HUES64 (cell line): ENCODE measurements at regions not wholly inside any gene's neighbourhood (a gene's known extent, or its start where the extent isn't known, plus 50 kb on each side); places are given as distances from the start of the nearest gene placed in this dataset.
A peak's percentile ranks its signal among the peaks of the same experiment; 100 is the strongest.

Experiments used
- H3K27ac ChIP-seq: 2 replicates; pipeline ENCODE4 v1.7.0; 2013; ENCODE audit warnings: low read depth, low read length, inconsistent platforms
- H3K27me3 ChIP-seq: 2 replicates; pipeline ENCODE4 v1.6.1; 2013; ENCODE audit warnings: mild to moderate bottlenecking, low read length; ENCODE audit not compliant: insufficient read depth
- H3K36me3 ChIP-seq: 2 replicates; pipeline ENCODE4 v1.6.1; 2013; ENCODE audit warnings: mild to moderate bottlenecking, low read length; ENCODE audit not compliant: insufficient read depth
- H3K4me1 ChIP-seq: 2 replicates; pipeline ENCODE4 v1.6.1; 2013; ENCODE audit warnings: mild to moderate bottlenecking, low read length, moderate library complexity; ENCODE audit not compliant: insufficient read depth
- H3K4me3 ChIP-seq: 2 replicates; pipeline ENCODE4 v1.5.1; 2013; ENCODE audit warnings: mild to moderate bottlenecking, low read length, moderate library complexity
- H3K9ac ChIP-seq: 2 replicates; pipeline ENCODE4 v1.6.1; 2013; ENCODE audit warnings: mild to moderate bottlenecking, low read depth, low read length
- H3K9me3 ChIP-seq: 2 replicates; pipeline ENCODE4 v1.6.1; 2013; ENCODE audit warnings: low read depth, low read length; ENCODE audit not compliant: insufficient read depth
- WGBS: fragments of 150-250, 120-280 bp; methylation state at CpG from one replicate; pipeline ENCODE4 v1.1.7; 2013; ENCODE audit warnings: missing lambda C conversion rate; 5-methylcytosine and 5-hydroxymethylcytosine counted together

DNA sequence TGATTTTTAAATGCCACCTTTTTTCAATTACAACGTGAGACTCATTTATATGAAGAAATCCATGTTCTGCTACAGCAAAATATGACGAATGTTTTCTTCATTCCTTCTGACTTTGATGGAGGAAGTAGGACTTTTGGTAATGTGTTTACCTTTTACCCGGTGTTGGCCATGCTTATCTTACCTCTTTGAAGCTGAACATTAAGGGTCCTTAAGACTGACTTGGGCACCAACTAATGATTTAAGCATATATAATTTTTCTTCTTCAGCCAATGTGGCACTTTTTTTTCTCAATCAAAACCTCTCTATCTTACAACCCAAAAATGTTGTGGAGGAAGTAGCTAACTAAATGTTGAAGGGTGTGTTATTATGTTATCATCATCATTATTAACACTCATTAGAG is 337.5 kb downstream of the EPHA7 start:
- H3K4me1 ChIP-seq = peaks cover 55% of the 10 kb centered on the region
- no peak overlapping the region for H3K9ac ChIP-seq
- H3K4me3 ChIP-seq = no peak overlapping the region
- no peaks in the 10 kb centered on the region for H3K9me3 ChIP-seq
- 88% methylated on average over 3 of the region's 3 CpGs for WGBS
- H3K27me3 ChIP-seq = peaks cover 5% of the 10 kb centered on the region; the same call in 1 of the 2 replicates
- H3K27ac ChIP-seq = no peak overlapping the region
- no peaks in the 10 kb centered on the region for H3K36me3 ChIP-seq

DNA sequence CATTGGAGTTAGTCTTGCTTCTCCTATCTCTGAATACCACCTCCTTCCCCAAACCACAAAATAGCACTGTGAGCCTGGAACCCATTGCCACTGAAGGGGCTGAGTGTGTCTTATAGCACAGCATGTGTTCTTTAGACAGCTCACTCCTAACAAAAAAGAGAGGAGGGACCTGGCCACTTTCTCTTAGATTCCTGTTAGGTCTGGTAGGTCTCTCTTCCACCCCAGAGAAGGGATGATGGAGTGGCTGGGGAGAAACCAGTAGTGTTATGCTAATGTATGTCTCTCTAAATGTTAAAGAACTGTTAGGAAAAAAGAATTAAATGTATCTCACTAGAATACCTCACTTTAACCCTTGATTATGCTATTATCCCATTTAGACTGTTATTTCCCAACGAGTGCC is 340.3 kb downstream of the EPHA7 start:
- H3K9ac ChIP-seq = no peak overlapping the region
- peaks cover 9% of the 10 kb centered on the region; the same call in 1 of the 2 replicates for H3K9me3 ChIP-seq
- no peak overlapping the region for H3K4me3 ChIP-seq
- H3K36me3 ChIP-seq = no peaks in the 10 kb centered on the region
- 34% methylated on average over 1 of the region's 1 CpG for WGBS
- peaks cover 30% of the 10 kb centered on the region for H3K4me1 ChIP-seq
- no peak overlapping the region for H3K27ac ChIP-seq
- H3K27me3 ChIP-seq = peaks cover 5% of the 10 kb centered on the region; the same call in 1 of the 2 replicates

DNA sequence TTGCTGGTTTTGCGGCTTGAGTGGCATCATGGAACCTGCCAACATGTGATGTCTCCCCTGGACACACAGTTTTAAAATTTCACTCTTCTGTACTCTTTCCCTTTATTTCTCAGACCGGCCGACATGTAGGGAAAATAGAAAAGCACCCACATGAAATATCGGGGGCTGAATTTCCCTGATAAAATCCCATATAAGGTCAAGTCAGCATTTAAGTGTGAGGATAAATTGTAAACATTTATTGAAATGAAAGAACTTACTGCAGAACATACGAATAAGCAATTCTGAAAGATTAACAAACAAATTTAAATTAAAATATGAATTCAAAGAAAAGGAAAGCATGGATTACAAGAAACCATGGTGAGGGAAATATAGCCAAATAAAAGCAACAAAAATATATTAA is 345.5 kb downstream of the EPHA7 start:
- 97% methylated on average over 4 of the region's 5 CpGs for WGBS
- Histone ChIP-seq H3K9ac (no peak overlapping the region), H3K9me3 (peaks cover 15% of the 10 kb centered on the region; the same call in 1 of the 2 replicates), H3K4me3 (no peak overlapping the region), H3K27ac (no peak overlapping the region), H3K27me3 (no peaks in the 10 kb centered on the region), H3K4me1 (peaks cover 5% of the 10 kb centered on the region; the same call in 1 of the 2 replicates), H3K36me3 (no peaks in the 10 kb centered on the region)

DNA sequence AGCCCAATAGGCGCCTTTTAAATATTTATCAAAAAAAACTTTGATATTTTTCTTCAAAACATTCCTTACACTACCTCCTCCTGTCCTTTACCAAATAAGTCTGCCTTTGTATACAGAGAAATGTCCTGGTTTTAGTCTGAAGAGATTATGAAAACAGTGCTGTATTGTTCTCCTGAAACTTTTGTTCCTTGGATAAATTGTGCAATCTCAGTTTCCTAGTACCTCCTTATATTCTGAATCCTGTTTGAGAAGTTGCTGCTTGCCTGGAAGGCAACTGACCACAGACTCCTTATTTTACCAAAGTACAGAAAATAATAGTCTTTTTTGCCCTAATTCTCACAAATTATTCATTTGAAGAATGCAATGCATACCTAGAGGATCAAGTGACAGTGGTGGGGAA is 349.5 kb downstream of the EPHA7 start:
- Histone ChIP-seq H3K4me3 (no peak overlapping the region), H3K27me3 (no peaks in the 10 kb centered on the region), H3K4me1 (no peaks in the 10 kb centered on the region), H3K27ac (no peak overlapping the region), H3K9me3 (peaks cover 11% of the 10 kb centered on the region; the same call in 1 of the 2 replicates), H3K9ac (no peak overlapping the region), H3K36me3 (no peaks in the 10 kb centered on the region)
- 90% methylated on average over 1 of the region's 1 CpG for WGBS

DNA sequence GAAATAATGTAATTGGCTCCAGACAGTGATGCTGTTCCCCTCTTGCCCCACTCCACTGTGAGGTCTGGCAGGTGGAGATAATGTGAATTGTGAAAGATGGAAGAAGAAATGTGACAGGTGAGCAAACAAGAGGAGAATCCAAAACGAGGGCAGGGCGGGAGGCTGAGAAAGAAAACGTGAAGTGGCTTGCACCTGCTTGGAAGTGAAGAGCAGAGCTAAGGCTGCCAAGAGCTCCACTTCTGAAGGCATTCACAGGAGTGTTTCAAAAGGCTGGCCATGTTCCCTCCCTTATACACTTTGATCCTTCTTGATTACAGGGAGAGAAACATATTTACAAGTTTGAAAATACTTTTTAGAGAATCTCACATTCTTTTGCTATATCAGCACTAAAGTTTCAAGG is 359.4 kb downstream of the EPHA7 start:
- H3K9me3 ChIP-seq = no peaks in the 10 kb centered on the region
- no peaks in the 10 kb centered on the region for H3K36me3 ChIP-seq
- no peaks in the 10 kb centered on the region for H3K4me1 ChIP-seq
- WGBS = 78% methylated on average over 3 of the region's 3 CpGs
- H3K4me3 ChIP-seq = no peak overlapping the region
- no peaks in the 10 kb centered on the region for H3K27me3 ChIP-seq
- H3K9ac ChIP-seq = no peak overlapping the region
- H3K27ac ChIP-seq = no peak overlapping the region

DNA sequence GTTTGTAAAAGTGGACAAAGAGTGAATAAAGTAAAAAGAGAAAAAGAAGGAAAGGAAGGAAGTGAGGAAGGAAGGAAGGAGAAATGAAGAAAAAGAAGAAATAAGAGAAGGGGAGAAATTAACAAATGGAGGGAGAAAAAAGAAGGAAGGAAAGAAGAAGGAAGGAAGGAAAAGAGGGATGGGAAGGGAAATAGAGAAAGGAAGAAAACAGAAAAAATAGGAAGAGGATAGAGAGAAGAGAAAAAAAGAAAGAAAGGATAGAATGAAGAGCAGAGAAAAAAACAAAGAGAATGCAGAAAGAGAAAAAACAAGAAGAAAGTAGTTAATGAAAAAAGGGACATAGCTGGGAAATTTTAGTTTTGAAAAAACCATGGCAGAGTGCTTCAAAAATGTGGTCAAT is 361.8 kb downstream of the EPHA7 start:
- Histone ChIP-seq H3K9ac (no peak overlapping the region), H3K4me3 (no peak overlapping the region), H3K27ac (no peak overlapping the region), H3K9me3 (no peaks in the 10 kb centered on the region), H3K27me3 (no peaks in the 10 kb centered on the region), H3K4me1 (no peaks in the 10 kb centered on the region), H3K36me3 (no peaks in the 10 kb centered on the region)

DNA sequence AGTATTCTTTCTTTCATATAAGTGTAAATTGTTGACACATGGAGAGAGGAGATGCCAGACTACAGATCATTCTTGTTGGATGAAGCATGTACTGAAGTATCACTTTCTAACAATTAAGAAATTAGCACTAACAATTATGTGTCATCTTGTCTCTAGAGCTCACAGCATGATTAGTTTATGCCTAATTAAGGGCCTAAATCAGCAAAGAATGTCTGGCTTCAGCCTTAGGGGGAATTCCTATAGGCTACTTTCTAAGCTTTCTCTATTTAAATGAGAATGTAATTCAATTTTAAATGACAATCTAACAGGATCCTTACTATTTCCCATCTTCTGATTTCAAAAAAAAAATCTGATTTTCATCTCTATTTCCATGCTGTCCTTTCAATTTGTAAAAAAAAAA is 371.0 kb downstream of the EPHA7 start:
- H3K9me3 ChIP-seq = no peaks in the 10 kb centered on the region
- H3K36me3 ChIP-seq = no peaks in the 10 kb centered on the region
- H3K9ac ChIP-seq = peak overlapping the region; percentile 5; the same call in 1 of the 2 replicates
- no peak overlapping the region for H3K4me3 ChIP-seq
- peaks cover 55% of the 10 kb centered on the region for H3K4me1 ChIP-seq
- H3K27ac ChIP-seq = peak overlapping the region; percentile 81
- no peaks in the 10 kb centered on the region for H3K27me3 ChIP-seq

DNA sequence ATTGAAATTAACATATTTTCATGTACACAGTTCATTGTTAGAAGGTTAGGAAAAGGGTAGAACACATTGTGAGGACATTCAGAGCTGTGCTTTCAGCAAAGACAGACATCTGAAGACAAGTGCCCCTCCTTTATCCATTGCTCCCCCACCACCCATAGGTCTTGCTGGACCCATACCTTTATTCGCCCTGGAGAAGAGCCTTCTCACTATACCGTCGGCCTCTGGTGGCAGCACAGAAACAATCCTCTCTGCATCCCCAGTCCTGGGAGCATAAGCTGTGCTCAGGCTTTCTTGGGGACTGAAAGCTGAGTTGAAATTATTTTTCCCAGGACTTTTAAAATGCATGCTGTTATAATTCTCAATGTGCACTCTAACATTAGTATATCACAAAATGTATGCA is 372.3 kb downstream of the EPHA7 start:
- Histone ChIP-seq H3K27me3 (no peaks in the 10 kb centered on the region), H3K9ac (no peak overlapping the region), H3K4me1 (peaks cover 55% of the 10 kb centered on the region), H3K4me3 (no peak overlapping the region), H3K36me3 (no peaks in the 10 kb centered on the region), H3K9me3 (no peaks in the 10 kb centered on the region), H3K27ac (no peak overlapping the region)
- WGBS = 73% methylated on average over 3 of the region's 3 CpGs

DNA sequence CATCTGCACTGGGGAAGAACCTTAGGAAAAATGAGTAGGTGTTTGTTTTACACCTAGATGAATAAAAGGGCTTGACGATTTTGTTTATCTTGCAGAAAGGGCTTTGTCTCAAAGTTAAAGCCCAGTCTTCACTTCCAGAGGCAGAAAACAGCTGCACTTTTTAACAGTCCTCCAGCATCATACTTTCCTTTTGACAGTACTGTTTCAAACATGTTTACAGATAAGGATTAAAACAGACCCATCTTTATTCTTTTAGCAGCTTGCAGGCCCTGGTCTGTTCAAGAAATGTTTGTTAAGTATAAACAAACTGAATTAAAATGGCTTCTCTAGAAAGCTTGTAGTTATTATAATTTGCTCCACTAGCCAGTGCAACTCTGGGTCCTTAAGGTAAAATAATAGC is 374.2 kb downstream of the EPHA7 start:
- peaks cover 47% of the 10 kb centered on the region for H3K4me1 ChIP-seq

DNA sequence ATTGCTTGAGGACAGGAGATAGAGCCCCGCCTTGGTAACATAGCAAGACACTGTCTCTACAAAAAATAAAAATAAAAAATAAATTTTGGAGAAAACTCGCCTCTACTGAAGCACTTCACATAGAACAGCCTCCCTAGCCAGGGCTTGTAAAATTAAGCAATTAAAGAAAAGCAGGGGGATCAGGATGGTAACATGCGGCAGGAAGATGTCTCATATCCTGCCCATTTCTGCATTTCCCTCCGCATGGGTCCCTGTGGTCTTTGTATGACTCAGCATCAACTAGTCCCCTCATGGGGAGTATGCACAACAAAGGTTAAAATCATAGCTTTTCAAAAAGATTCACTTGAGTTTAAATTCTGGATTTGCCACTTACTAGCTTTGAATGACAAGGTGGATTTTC is 379.0 kb downstream of the EPHA7 start:
- no peak overlapping the region for H3K4me3 ChIP-seq
- WGBS = 88% methylated on average over 3 of the region's 4 CpGs
- no peak overlapping the region for H3K9ac ChIP-seq
- no peak overlapping the region for H3K27ac ChIP-seq
- peaks cover 11% of the 10 kb centered on the region for H3K4me1 ChIP-seq
- H3K9me3 ChIP-seq = peaks cover 16% of the 10 kb centered on the region
- no peaks in the 10 kb centered on the region for H3K27me3 ChIP-seq
- H3K36me3 ChIP-seq = no peaks in the 10 kb centered on the region

More for the DNA sequence above, 374.2 kb downstream of the EPHA7 start:
- WGBS = 24% methylated on average over 1 of the region's 1 CpG
- Histone ChIP-seq H3K27ac (no peak overlapping the region), H3K27me3 (no peaks in the 10 kb centered on the region), H3K36me3 (no peaks in the 10 kb centered on the region), H3K4me3 (no peak overlapping the region), H3K9me3 (no peaks in the 10 kb centered on the region), H3K9ac (no peak overlapping the region)

DNA sequence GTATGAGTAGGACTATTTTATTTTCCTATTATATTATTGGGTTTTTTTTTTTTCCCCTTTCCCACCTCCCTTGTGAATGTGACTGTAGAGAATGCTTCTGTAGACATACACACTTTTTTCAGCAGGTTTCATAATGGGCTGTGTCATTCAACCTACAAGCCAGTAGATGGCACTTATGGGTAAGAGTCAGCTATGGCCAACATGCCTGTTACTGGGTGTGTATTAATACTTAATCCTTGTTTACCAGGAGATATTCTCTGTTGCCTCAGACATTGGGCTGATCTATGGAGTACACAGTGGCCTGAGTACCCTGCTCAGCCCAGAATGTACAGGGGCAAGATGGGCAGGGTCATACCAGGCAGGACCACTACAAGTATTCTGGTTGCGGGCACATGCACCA is 382.5 kb downstream of the EPHA7 start:
- H3K36me3 ChIP-seq = no peaks in the 10 kb centered on the region
- 92% methylated on average over 1 of the region's 1 CpG for WGBS
- peaks cover 4% of the 10 kb centered on the region; the same call in 1 of the 2 replicates for H3K4me1 ChIP-seq
- no peaks in the 10 kb centered on the region for H3K27me3 ChIP-seq
- no peak overlapping the region for H3K27ac ChIP-seq
- H3K9ac ChIP-seq = no peak overlapping the region
- H3K9me3 ChIP-seq = peaks cover 16% of the 10 kb centered on the region
- H3K4me3 ChIP-seq = no peak overlapping the region

DNA sequence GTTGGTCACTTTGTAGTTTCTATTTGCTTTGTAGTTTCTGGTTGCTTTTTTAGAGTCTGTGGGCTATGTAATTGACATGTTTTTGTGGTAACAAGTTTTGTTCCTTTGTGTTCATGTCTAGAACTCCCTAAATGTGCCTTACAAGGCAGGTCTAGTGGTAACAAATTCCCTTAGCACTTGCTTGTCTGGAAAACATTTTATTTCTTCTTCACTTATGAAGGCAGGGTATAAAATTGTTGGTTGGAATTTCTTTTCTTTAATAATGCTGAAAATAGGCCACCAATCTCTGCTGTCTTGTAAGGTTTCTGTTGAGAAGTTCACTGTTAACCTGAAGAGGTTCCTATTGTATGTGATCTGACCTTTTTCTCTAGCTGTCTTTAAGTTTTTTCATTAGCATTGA is 383.6 kb downstream of the EPHA7 start:
- H3K4me3 ChIP-seq = no peak overlapping the region
- H3K9ac ChIP-seq = no peak overlapping the region
- peaks cover 4% of the 10 kb centered on the region; the same call in 1 of the 2 replicates for H3K4me1 ChIP-seq
- H3K36me3 ChIP-seq = no peaks in the 10 kb centered on the region
- H3K27ac ChIP-seq = no peak overlapping the region
- peaks cover 16% of the 10 kb centered on the region for H3K9me3 ChIP-seq
- H3K27me3 ChIP-seq = no peaks in the 10 kb centered on the region
